K562 (cell line): ENCODE measurements at regions not wholly inside any gene's neighbourhood (a gene's known extent, or its start where the extent isn't known, plus 50 kb on each side); places are given as distances from the start of the nearest gene placed in this dataset.

Experiments used
- ATAC-seq: fragments of 200-7000 bp; cut with Tn5 transposase; 3 replicates; pipeline ENCODE4 v1.9.1; 2020; ENCODE audit warnings: moderate library complexity
- BruUV-seq: library from RNA; stranded (reverse); fragments of 400-500 nt; replicated peaks from 2 replicates; lab custom pipeline; 2021; lab: Mats Ljungman, UMichigan
- CTCF ChIA-PET: fragments of 300-600 bp; formaldehyde crosslinking; extraction: SDS; loops from one replicate; lab custom pipeline; 2021; ENCODE audit warnings: low intra/inter-chr PET ratio; lab: Yijun Ruan, JAX
- POLR2A ChIA-PET: fragments of 300-600, 350-650 bp; sonication (Branson Sonifier 250); formaldehyde crosslinking; extraction: SDS; loops from one replicate; lab custom pipeline; 2021; ENCODE audit warnings: antibody characterized with exemption, inconsistent platforms; lab: Yijun Ruan, JAX
- DNase-seq, 4 experiments: peaks; one replicate each; pipeline versions ENCODE4 v3.0.0 to v3.0.0-alpha.2; 2011 to 2018; ENCODE audit warnings: low spot score in 3 of 4, mixed read lengths in 3 of 4; ENCODE audit errors: extremely low read depth in 1 of 4
- FAIRE-seq: peaks from 2 replicates; lab custom pipeline; 2011; peaks lifted over from hg19 to GRCh38; lab: Jason Lieb, UNC
- H2AFZ ChIP-seq: 2 replicates; pipeline ENCODE4 v1.6.0; 2011; ENCODE audit warnings: low read depth, low read length, control low read depth, inconsistent platforms
- H3K27ac ChIP-seq: fragments of 200-600 bp; 3 replicates; pipeline ENCODE4 v1.8.0; 2011; ENCODE audit warnings: low read depth, mild to moderate bottlenecking, control low read depth, inconsistent platforms, low read length, moderate library complexity, mixed read lengths; ENCODE audit errors: extremely low read depth
- H3K27me3 ChIP-seq, 2 experiments: fragments of 300-600 bp in 1 of 2; 2 replicates in 1 of 2; 3 replicates in 1 of 2; pipeline versions ENCODE4 v1.6.0 to v1.8.0; 2011; ENCODE audit warnings: inconsistent platforms in 2 of 2, low read length in 2 of 2, mild to moderate bottlenecking in 1 of 2, mixed read lengths in 1 of 2, moderate library complexity in 1 of 2; ENCODE audit not compliant: control insufficient read depth in 2 of 2, insufficient read depth in 2 of 2
- H3K36me3 ChIP-seq: fragments of 300-600 bp; 3 replicates; pipeline ENCODE4 v1.8.0; 2011; ENCODE audit warnings: mild to moderate bottlenecking, low read length, inconsistent platforms; ENCODE audit not compliant: control insufficient read depth, insufficient read depth
- H3K4me1 ChIP-seq, 2 experiments: fragments of 200-600 bp in 1 of 2; replicated peaks in 1 of 2; 2 replicates in 1 of 2; 3 replicates in 1 of 2; pipeline versions ENCODE4 v1.5.1 to v1.8.0; 2011; ENCODE audit warnings: inconsistent platforms in 2 of 2, low read length in 2 of 2, mild to moderate bottlenecking in 1 of 2, mixed read lengths in 1 of 2, moderate library complexity in 1 of 2; ENCODE audit not compliant: control insufficient read depth in 2 of 2, insufficient read depth in 2 of 2
- H3K4me2 ChIP-seq: 2 replicates; pipeline ENCODE4 v1.6.1; 2011; ENCODE audit warnings: low read length, control low read depth, inconsistent platforms, mixed read lengths; ENCODE audit not compliant: insufficient read depth
- H3K4me3 ChIP-seq: fragments of 200-600 bp; sonication (generic), shearing (Covaris generic); 2 replicates; pipeline ENCODE4 v1.5.1; 2016; ENCODE audit warnings: control low read depth, inconsistent platforms
- H3K79me2 ChIP-seq: fragments of 200-600 bp; 3 replicates; pipeline ENCODE4 v1.8.0; 2011; ENCODE audit warnings: low read length, inconsistent platforms; ENCODE audit not compliant: control insufficient read depth, insufficient read depth
- H3K9ac ChIP-seq, 2 experiments: 2 replicates each; pipeline versions ENCODE4 v1.6.0 to v1.6.1; 2011; ENCODE audit warnings: low read depth in 2 of 2, low read length in 2 of 2, control low read depth in 1 of 2, inconsistent platforms in 1 of 2, mild to moderate bottlenecking in 1 of 2, mixed read lengths in 1 of 2; ENCODE audit not compliant: insufficient read depth in 1 of 2
- H3K9me1 ChIP-seq: one replicate; pipeline ENCODE4 v1.6.0; 2011; ENCODE audit warnings: inconsistent platforms, mild to moderate bottlenecking, low read length, moderate library complexity; ENCODE audit not compliant: control insufficient read depth, insufficient read depth
- H3K9me3 ChIP-seq: replicated peaks from 2 replicates; pipeline ENCODE4 v1.5.1; 2011; ENCODE audit warnings: low read depth, low read length, inconsistent platforms; ENCODE audit not compliant: control insufficient read depth, insufficient read depth
- H4K20me1 ChIP-seq: replicated peaks from 2 replicates; pipeline ENCODE4 v1.6.1; 2011; ENCODE audit warnings: low read length, inconsistent platforms, mixed read lengths; ENCODE audit not compliant: control insufficient read depth, insufficient read depth
- ETS2 ChIP-seq: IDR thresholded peaks from 2 replicates; pipeline ENCODE4 v1.6.1; 2016; ENCODE audit warnings: borderline replicate concordance, missing genetic modification characterization, mild to moderate bottlenecking, moderate library complexity, missing compliant biosample characterization; ENCODE audit not compliant: poor library complexity, severe bottlenecking
- GABPB2 ChIP-seq: fragments of 250-450 bp; sonication (Bioruptor Pico); conservative IDR thresholded peaks from 2 replicates; pipeline ENCODE4 v1.5.1; 2021; ENCODE audit warnings: mild to moderate bottlenecking
- PREB ChIP-seq: sonication (generic); formaldehyde crosslinking; IDR thresholded peaks from 2 replicates; pipeline ENCODE4 v1.8.1; 2023; ENCODE audit warnings: mild to moderate bottlenecking, missing genetic modification reagents
- SRSF3 ChIP-seq: fragments of 200-400 bp; formaldehyde crosslinking; IDR thresholded peaks from 2 replicates; pipeline ENCODE4 v1.6.1; 2016; ENCODE audit warnings: mild to moderate bottlenecking, low read length, moderate library complexity; ENCODE audit not compliant: insufficient read depth
- ZBED1 ChIP-seq: IDR thresholded peaks from 2 replicates; pipeline ENCODE4 v1.6.1; 2014
- ZNF146 ChIP-seq: IDR thresholded peaks from one replicate; pipeline ENCODE4 v1.6.1; 2018; ENCODE audit warnings: missing compliant biosample characterization; ENCODE audit not compliant: unreplicated experiment
- WGBS: fragments of 100-300 bp; shearing (Covaris generic); methylation state at CpG from one replicate; pipeline ENCODE4 v1.1.6; 2016; ENCODE audit warnings: low coverage, mixed read lengths; ENCODE audit not compliant: insufficient coverage; ENCODE audit errors: missing lambda C conversion rate; 5-methylcytosine and 5-hydroxymethylcytosine counted together
- in situ Hi-C: fragments of 300-500 bp; cut with MboI; formaldehyde crosslinking; loops from 4 replicates; pipeline ENCODE4 v1.15.0; 2018; ENCODE audit warnings: inconsistent platforms, mixed read lengths
- intact Hi-C: fragments of 100-400 bp; cut with micrococcal nuclease; formaldehyde crosslinking; loops from 2 replicates; pipeline ENCODE4 v1.14.2; 2022

- Histone ChIP-seq H3K4me2 (no peak overlapping the region), H3K4me1 (no peaks in the 10 kb centered on the region), H3K27me3 (no peaks in the 10 kb centered on the region), H3K36me3 (no peaks in the 10 kb centered on the region), H3K27ac (no peak overlapping the region), H3K9me1 (no peaks in the 10 kb centered on the region), H2AFZ (no peak overlapping the region), H4K20me1 (no peaks in the 10 kb centered on the region), H3K9me3 (no peaks in the 10 kb centered on the region), H3K9ac (no peak overlapping the region), H3K79me2 (no peaks in the 10 kb centered on the region), H3K4me3 (no peak overlapping the region)
- DNase-seq: no peak
- CTCF ChIA-PET: no interaction called here
- WGBS: 3% methylated on average over 5 of the region's 5 CpGs
- TF ChIP-seq PREB (CRISPR knock-in tag): no peak
- TF ChIP-seq SRSF3: no peak
- no peak for TF ChIP-seq GABPB2 (CRISPR knock-in tag)
- in situ Hi-C loops: no loop called here
- no peak for FAIRE-seq
- BruUV-seq: no TSS peak
- POLR2A ChIA-PET: no interaction called here
- ATAC-seq: no peak
- intact Hi-C loops: no loop called here
These were observed 312.9 kb upstream of the SEMA3A start for GRCh38 chr7:84507529-84507928.

GRCh38 chr7:84506151-84506550 is 311.6 kb upstream of the SEMA3A start:
- 0% methylated on average over 1 of the region's 1 CpG for WGBS
- ATAC-seq (no peak), FAIRE-seq (no peak)
- Histone ChIP-seq H3K4me3 (no peak overlapping the region), H3K4me2 (no peak overlapping the region), H3K36me3 (no peaks in the 10 kb centered on the region), H3K9ac (no peak overlapping the region), H3K4me1 (no peaks in the 10 kb centered on the region), H3K27me3 (no peaks in the 10 kb centered on the region)
- intact Hi-C loops: no loop called here
- POLR2A ChIA-PET: no interaction called here
- TF ChIP-seq ETS2 (tag) (no peak), ZNF146 (CRISPR knock-in tag) (no peak), ZBED1 (no peak)
- TF ChIP-seq, all 486 proteins: peak for 0
- Histone ChIP-seq H3K79me2 (no peaks in the 10 kb centered on the region), H4K20me1 (no peaks in the 10 kb centered on the region), H3K9me1 (no peaks in the 10 kb centered on the region), H2AFZ (no peak overlapping the region), H3K27ac (no peak overlapping the region), H3K9me3 (no peaks in the 10 kb centered on the region)
- in situ Hi-C loops: no loop called here
- CTCF ChIA-PET: no interaction called here
- no peak for DNase-seq
- no TSS peak for BruUV-seq
